SK-N-MC (cell line): ENCODE measurements at regions not wholly inside any gene's neighbourhood (a gene's known extent, or its start where the extent isn't known, plus 50 kb on each side); places are given as distances from the start of the nearest gene placed in this dataset.

Experiments used
- EZH2 ChIP-seq: fragments of 200-600 bp; sonication (generic); IDR thresholded peaks from one replicate; pipeline ENCODE4 v1.6.1; 2017; ENCODE audit warnings: antibody characterized with exemption
- FOXP2 ChIP-seq: optimal IDR thresholded peaks from 2 replicates; pipeline ENCODE3; 2011; ENCODE audit warnings: mild to moderate bottlenecking, moderate library complexity; ENCODE audit not compliant: insufficient read depth; ENCODE audit errors: extremely low read length, control extremely low read depth
- POLR2AphosphoS5 ChIP-seq: IDR thresholded peaks from 2 replicates; pipeline ENCODE4 v1.6.1; 2012; ENCODE audit warnings: mild to moderate bottlenecking, low read depth, low read length, borderline replicate concordance

DNA sequence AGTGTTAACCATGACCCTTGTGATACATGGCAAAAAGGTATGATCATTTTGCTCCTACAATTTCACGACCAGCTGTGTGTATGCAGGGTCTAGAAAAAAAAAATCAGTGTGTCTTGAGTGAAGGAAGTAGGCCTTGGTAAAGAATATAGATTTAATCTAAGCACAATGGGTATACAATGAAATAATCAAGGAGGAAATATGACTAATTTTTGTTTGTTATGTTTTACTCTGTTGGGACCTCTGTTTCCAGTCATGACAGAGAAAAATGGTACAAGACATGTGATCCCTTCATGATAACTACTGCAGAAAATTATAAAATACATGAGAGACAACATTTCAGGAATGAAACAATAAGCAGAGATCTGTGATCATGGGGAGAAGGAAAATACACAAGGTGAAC is 835.5 kb downstream of the PDHA2 start:
- TF ChIP-seq EZH2 (no peak), POLR2AphosphoS5 (no peak), FOXP2 (no peak)
